B cell (primary cell): ENCODE measurements at regions not wholly inside any gene's neighbourhood (a gene's known extent, or its start where the extent isn't known, plus 50 kb on each side); places are given as distances from the start of the nearest gene placed in this dataset.

Source experiments
- ATAC-seq: fragments of 200-7000 bp; cut with Tn5 transposase; one replicate; pipeline ENCODE4 v1.10.0; 2021; ENCODE audit warnings: low read depth, mild to moderate bottlenecking, moderate number of reproducible peaks, moderate library complexity
- CTCF ChIA-PET: fragments of 350-600 bp; sonication (Branson Sonifier 250); formaldehyde crosslinking; loops from one replicate; lab custom pipeline; 2021; ENCODE audit warnings: antibody characterized with exemption, inconsistent platforms; lab: Charles Lee
- POLR2A ChIA-PET: fragments of 350-600 bp; sonication (Branson Sonifier 250); formaldehyde crosslinking; loops from one replicate; lab custom pipeline; 2021; ENCODE audit warnings: antibody characterized with exemption; lab: Charles Lee
- DNase-seq: peaks from one replicate; pipeline ENCODE4 v3.0.0; 2013
- H2AFZ ChIP-seq: 2 replicates; pipeline ENCODE4 v1.6.1; 2012; ENCODE audit warnings: mild to moderate bottlenecking, low read depth, low read length; ENCODE audit not compliant: insufficient read depth, poor library complexity, severe bottlenecking
- H3K27ac ChIP-seq, 2 donors: 1 replicate in 1 of 2; 2 replicates in 1 of 2; pipeline ENCODE4 v1.5.1; 2012 to 2013; ENCODE audit warnings: low read length in 2 of 2, mild to moderate bottlenecking in 2 of 2, moderate library complexity in 1 of 2
- H3K27me3 ChIP-seq, 4 experiments: fragments of 200-600 bp in 1 of 4; sonication (generic) in 1 of 4; replicated peaks in 1 of 4; 1 replicate in 2 of 4; 2 replicates in 2 of 4; pipeline versions ENCODE4 v1.6.1 to v1.7.0; 2013 to 2016; ENCODE audit warnings: low read length in 3 of 4, mild to moderate bottlenecking in 2 of 4, mixed read lengths in 1 of 4, moderate library complexity in 1 of 4; ENCODE audit not compliant: insufficient read depth in 4 of 4, control insufficient read depth in 3 of 4; ENCODE audit errors: control extremely low read depth in 1 of 4
- H3K36me3 ChIP-seq, 2 experiments: replicated peaks in 1 of 2; 1 replicate in 1 of 2; 2 replicates in 1 of 2; pipeline versions ENCODE4 v1.6.1 to v1.7.1; 2013; ENCODE audit warnings: low read length in 1 of 2; ENCODE audit not compliant: insufficient read depth in 2 of 2, control insufficient read depth in 1 of 2; ENCODE audit errors: control extremely low read depth in 1 of 2, extremely low read depth in 1 of 2
- H3K4me1 ChIP-seq, 2 donors: fragments of 200-600 bp in 1 of 2; sonication (generic) in 1 of 2; 1 replicate in 1 of 2; 2 replicates in 1 of 2; pipeline versions ENCODE4 v1.5.1 to v1.6.1; 2013 to 2017; ENCODE audit warnings: low read length in 2 of 2; ENCODE audit not compliant: control insufficient read depth in 2 of 2, insufficient read depth in 2 of 2
- H3K4me2 ChIP-seq: replicated peaks from 2 replicates; pipeline ENCODE3; 2012; ENCODE audit warnings: mild to moderate bottlenecking, low read depth, low read length; ENCODE audit not compliant: poor library complexity, severe bottlenecking
- H3K4me3 ChIP-seq, 5 experiments: fragments of 200-600 bp in 1 of 5; sonication (generic) in 1 of 5; 1 replicate in 3 of 5; 2 replicates in 2 of 5; pipeline versions ENCODE4 v1.5.1 to v1.7.0; 2011 to 2016; ENCODE audit warnings: low read length in 4 of 5, mild to moderate bottlenecking in 4 of 5, low read depth in 2 of 5, control low read depth in 1 of 5, moderate library complexity in 1 of 5; ENCODE audit not compliant: insufficient read depth in 1 of 5; ENCODE audit errors: control extremely low read depth in 1 of 5, extremely low read depth in 1 of 5
- H3K79me2 ChIP-seq: fragments of 200-600 bp; sonication (generic); one replicate; pipeline ENCODE4 v1.6.0; 2016; ENCODE audit warnings: low read length; ENCODE audit not compliant: control insufficient read depth, insufficient read depth
- H3K9ac ChIP-seq: fragments of 200-600 bp; sonication (generic); 2 replicates; pipeline ENCODE4 v1.6.1; 2017; ENCODE audit warnings: mild to moderate bottlenecking, low read length, moderate library complexity
- H3K9me3 ChIP-seq, 3 donors: one replicate each; pipeline versions ENCODE4 v1.6.1 to v1.7.1; 2013; ENCODE audit warnings: low read length in 2 of 3; ENCODE audit not compliant: control insufficient read depth in 2 of 3, insufficient read depth in 1 of 3; ENCODE audit errors: control extremely low read depth in 1 of 3
- H4K20me1 ChIP-seq: 2 replicates; pipeline ENCODE4 v1.6.0; 2012; ENCODE audit warnings: mild to moderate bottlenecking, low read length; ENCODE audit not compliant: insufficient read depth, control insufficient read depth, poor library complexity, severe bottlenecking
- H3K27ac Mint-ChIP-seq: one replicate; pipeline ENCODE4 v1.8.0; 2021; ENCODE audit warnings: mixed read lengths
- H3K27me3 Mint-ChIP-seq: one replicate; pipeline ENCODE4 v1.8.0; 2021; ENCODE audit warnings: mixed read lengths
- H3K4me1 Mint-ChIP-seq: one replicate; pipeline ENCODE4 v1.8.0; 2021; ENCODE audit warnings: mixed read lengths
- H3K4me3 Mint-ChIP-seq: one replicate; pipeline ENCODE4 v1.8.0; 2021; ENCODE audit warnings: mixed read lengths
- H3K9me3 Mint-ChIP-seq: one replicate; pipeline ENCODE4 v1.8.0; 2022; ENCODE audit warnings: mixed read lengths; ENCODE audit not compliant: insufficient read depth
- CTCF ChIP-seq: fragments of 200-600 bp; IDR thresholded peaks from one replicate; pipeline ENCODE4 v1.8.0; 2022; ENCODE audit warnings: antibody characterized with exemption, mild to moderate bottlenecking
- EZH2 ChIP-seq: IDR thresholded peaks from 2 replicates; pipeline ENCODE4 v1.6.1; 2012; ENCODE audit warnings: borderline replicate concordance, low read depth, mild to moderate bottlenecking, moderate library complexity, low read length; ENCODE audit not compliant: insufficient read depth, poor library complexity, severe bottlenecking
- WGBS: methylation state at CpG from one replicate; pipeline ENCODE4 v1.1.5; 2013; ENCODE audit warnings: missing lambda C conversion rate; ENCODE audit not compliant: insufficient coverage; 5-methylcytosine and 5-hydroxymethylcytosine counted together
- intact Hi-C: fragments of 100-400 bp; cut with micrococcal nuclease; formaldehyde crosslinking; loops from one replicate; pipeline ENCODE4 v1.10.0; 2022

DNA sequence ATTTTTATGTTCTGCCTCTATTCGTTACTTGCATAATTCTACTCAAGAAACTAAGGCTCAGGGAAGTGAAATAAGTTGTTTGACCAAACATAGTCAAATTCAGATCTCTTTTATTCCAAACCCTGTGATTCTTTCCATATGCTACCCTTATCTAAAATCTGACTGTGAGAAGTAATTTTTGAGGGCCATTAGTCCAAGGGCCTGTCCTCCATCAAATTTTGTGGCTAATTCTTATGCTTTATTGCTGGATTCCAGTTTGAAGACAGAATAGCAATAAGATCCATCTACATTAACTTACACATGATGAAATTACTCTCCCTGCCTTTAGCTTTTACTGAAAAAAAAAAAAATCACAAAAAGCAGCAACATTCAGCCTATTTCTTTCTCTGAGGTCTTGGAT lies 74.0 kb downstream of the ZIC1 start:
- ChIA-PET POLR2A (no interaction called here), CTCF (no interaction called here)
- Mint-ChIP-seq H3K9me3 (peaks cover 3% of the 10 kb centered on the region), H3K27ac (no peak overlapping the region), H3K4me3 (no peak overlapping the region), H3K4me1 (no peaks in the 10 kb centered on the region), H3K27me3 (no peaks in the 10 kb centered on the region)
- H3K9me3 ChIP-seq = no peaks in the 10 kb centered on the region
- no peak for ATAC-seq
- H3K79me2 ChIP-seq = no peaks in the 10 kb centered on the region
- H2AFZ ChIP-seq = no peak overlapping the region
- H3K27ac ChIP-seq = no peak overlapping the region
- no CpG with 5 or more reads among the region's 1 CpG for WGBS
- no peaks in the 10 kb centered on the region for H3K36me3 ChIP-seq
- H3K4me2 ChIP-seq = no peak overlapping the region
- DNase-seq = no peak
- H3K9ac ChIP-seq = no peak overlapping the region
- no peak overlapping the region for H3K4me3 ChIP-seq
- no peaks in the 10 kb centered on the region for H3K4me1 ChIP-seq
- H4K20me1 ChIP-seq = no peaks in the 10 kb centered on the region
- TF ChIP-seq CTCF = no peak
- TF ChIP-seq EZH2 = no peak
- intact Hi-C loops = no loop called here
- H3K27me3 ChIP-seq = no peaks in the 10 kb centered on the region

GRCh38 chr3:147483578-147483977 lies 74.4 kb downstream of the ZIC1 start:
- Mint-ChIP-seq H3K27ac (no peak overlapping the region), H3K27me3 (no peaks in the 10 kb centered on the region), H3K4me3 (no peak overlapping the region), H3K9me3 (peaks cover 3% of the 10 kb centered on the region), H3K4me1 (no peaks in the 10 kb centered on the region)
- no peak overlapping the region for H2AFZ ChIP-seq
- no peak overlapping the region for H3K9ac ChIP-seq
- no peak overlapping the region for H3K4me3 ChIP-seq
- ATAC-seq = no peak
- ChIA-PET POLR2A (no interaction called here), CTCF (no interaction called here)
- H3K27ac ChIP-seq = no peak overlapping the region
- H3K4me2 ChIP-seq = no peak overlapping the region
- no peaks in the 10 kb centered on the region for H3K36me3 ChIP-seq
- H3K4me1 ChIP-seq = no peaks in the 10 kb centered on the region
- WGBS = no CpG with 5 or more reads among the region's 1 CpG
- no peaks in the 10 kb centered on the region for H4K20me1 ChIP-seq
- H3K9me3 ChIP-seq = no peaks in the 10 kb centered on the region
- H3K79me2 ChIP-seq = no peaks in the 10 kb centered on the region
- TF ChIP-seq CTCF (no peak), EZH2 (no peak)
- intact Hi-C loops = no loop called here
- no peak for DNase-seq
- no peaks in the 10 kb centered on the region for H3K27me3 ChIP-seq
